Keratinocyte (primary cell): ENCODE measurements at regions not wholly inside any gene's neighbourhood (a gene's known extent, or its start where the extent isn't known, plus 50 kb on each side); places are given as distances from the start of the nearest gene placed in this dataset.

Source experiments
- CTCF ChIP-seq, 3 experiments: IDR thresholded peaks in 1 of 3; conservative IDR thresholded peaks in 1 of 3; optimal IDR thresholded peaks in 1 of 3; 2 replicates in 2 of 3; 3 replicates in 1 of 3; pipeline versions ENCODE3 to v1.5.1; 2011; ENCODE audit warnings: low read length in 3 of 3, mild to moderate bottlenecking in 3 of 3, moderate library complexity in 2 of 3, control low read depth in 1 of 3, inconsistent platforms in 1 of 3; ENCODE audit not compliant: insufficient read depth in 2 of 3; ENCODE audit errors: extremely low read depth in 1 of 3
- EZH2 ChIP-seq: IDR thresholded peaks from one replicate; pipeline ENCODE4 v1.6.1; 2012; ENCODE audit warnings: inconsistent platforms, mild to moderate bottlenecking, low read length, moderate library complexity

- TF ChIP-seq CTCF (optimal IDR thresholded peaks at IDR 0.05 in 1 of 3, IDR thresholded peaks at IDR 0.05 in 1 of 3, conservative IDR thresholded peaks at IDR 0.05 in 1 of 3; ENCODE audit: extremely low read depth in 1 of 3, insufficient read depth in 2 of 3, low read length in 3 of 3) (no peak), EZH2 (no peak)
Measured at GRCh38 chr7:97512441-97513207, 219.3 kb upstream of the TAC1 start.
